Glutamatergic neuron (in vitro differentiated cells): ENCODE measurements at regions not wholly inside any gene's neighbourhood (a gene's known extent, or its start where the extent isn't known, plus 50 kb on each side); places are given as distances from the start of the nearest gene placed in this dataset.

ENCODE experiments used
- DNase-seq: peaks from one replicate; pipeline ENCODE4 v3.0.0; 2022
- H3K27ac Mint-ChIP-seq: one replicate; pipeline ENCODE4 v1.8.0; 2020; ENCODE audit warnings: mild to moderate bottlenecking, mixed read lengths, inconsistent platforms; ENCODE audit not compliant: unreplicated experiment
- H3K27me3 Mint-ChIP-seq: one replicate; pipeline ENCODE4 v1.8.0; 2020; ENCODE audit warnings: mild to moderate bottlenecking, moderate library complexity, mixed read lengths, inconsistent platforms; ENCODE audit not compliant: unreplicated experiment
- H3K36me3 Mint-ChIP-seq: one replicate; pipeline ENCODE4 v1.8.0; 2020; ENCODE audit warnings: mild to moderate bottlenecking, mixed read lengths, inconsistent platforms; ENCODE audit not compliant: unreplicated experiment
- H3K4me1 Mint-ChIP-seq: one replicate; pipeline ENCODE4 v1.8.0; 2020; ENCODE audit warnings: mild to moderate bottlenecking, low read depth, mixed read lengths, inconsistent platforms; ENCODE audit not compliant: unreplicated experiment
- H3K4me3 Mint-ChIP-seq: one replicate; pipeline ENCODE4 v1.8.0; 2020; ENCODE audit warnings: mild to moderate bottlenecking, mixed read lengths, inconsistent platforms; ENCODE audit not compliant: unreplicated experiment
- H3K9me3 Mint-ChIP-seq: one replicate; pipeline ENCODE4 v1.8.0; 2020; ENCODE audit warnings: mild to moderate bottlenecking, moderate library complexity, mixed read lengths, inconsistent platforms; ENCODE audit not compliant: unreplicated experiment
- TF ChIP-seq, protein P1 (sequence below): fragments of 200-600 bp; sonication (generic); IDR thresholded peaks from one replicate; pipeline ENCODE4 v1.5.0; 2021; ENCODE audit not compliant: partially characterized antibody, unreplicated experiment

DNA sequence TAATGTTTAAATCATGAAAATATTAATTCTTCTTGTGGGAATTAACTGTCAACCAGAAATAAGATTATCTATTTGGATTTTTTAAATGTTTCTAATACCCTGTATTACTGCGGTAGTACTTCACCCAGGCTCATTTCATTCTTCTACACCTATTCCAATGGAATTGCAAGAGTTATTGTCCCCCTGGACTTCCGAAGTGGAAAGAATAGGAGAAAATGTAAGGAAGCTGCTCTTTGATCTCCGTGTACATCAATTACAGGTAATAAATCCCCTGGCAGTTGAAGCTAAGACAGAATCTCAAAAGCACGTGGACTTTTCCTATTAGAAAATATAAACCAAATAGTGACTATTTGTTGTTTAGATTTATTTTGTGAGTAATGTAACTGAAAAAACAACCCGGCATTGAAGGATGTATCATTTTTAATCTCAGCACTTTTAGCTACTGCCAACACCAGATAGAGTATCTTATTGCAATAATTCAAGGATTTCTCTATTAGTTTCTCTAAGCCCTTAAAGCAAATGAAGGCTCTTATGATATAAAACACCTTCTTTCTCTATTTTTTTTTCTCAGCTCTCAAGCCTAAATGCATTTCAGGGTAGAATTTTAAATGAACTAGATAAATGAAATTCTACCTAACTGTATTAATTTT, 77.3 kb downstream of the MZT1 start:
- H3K27me3 Mint-ChIP-seq: no peaks in the 10 kb centered on the region
- H3K4me1 Mint-ChIP-seq: peaks cover 5% of the 10 kb centered on the region
- no peaks in the 10 kb centered on the region for H3K36me3 Mint-ChIP-seq
- no peak overlapping the region for H3K27ac Mint-ChIP-seq
- no peaks in the 10 kb centered on the region for H3K9me3 Mint-ChIP-seq
- TF ChIP-seq, protein P1, sequence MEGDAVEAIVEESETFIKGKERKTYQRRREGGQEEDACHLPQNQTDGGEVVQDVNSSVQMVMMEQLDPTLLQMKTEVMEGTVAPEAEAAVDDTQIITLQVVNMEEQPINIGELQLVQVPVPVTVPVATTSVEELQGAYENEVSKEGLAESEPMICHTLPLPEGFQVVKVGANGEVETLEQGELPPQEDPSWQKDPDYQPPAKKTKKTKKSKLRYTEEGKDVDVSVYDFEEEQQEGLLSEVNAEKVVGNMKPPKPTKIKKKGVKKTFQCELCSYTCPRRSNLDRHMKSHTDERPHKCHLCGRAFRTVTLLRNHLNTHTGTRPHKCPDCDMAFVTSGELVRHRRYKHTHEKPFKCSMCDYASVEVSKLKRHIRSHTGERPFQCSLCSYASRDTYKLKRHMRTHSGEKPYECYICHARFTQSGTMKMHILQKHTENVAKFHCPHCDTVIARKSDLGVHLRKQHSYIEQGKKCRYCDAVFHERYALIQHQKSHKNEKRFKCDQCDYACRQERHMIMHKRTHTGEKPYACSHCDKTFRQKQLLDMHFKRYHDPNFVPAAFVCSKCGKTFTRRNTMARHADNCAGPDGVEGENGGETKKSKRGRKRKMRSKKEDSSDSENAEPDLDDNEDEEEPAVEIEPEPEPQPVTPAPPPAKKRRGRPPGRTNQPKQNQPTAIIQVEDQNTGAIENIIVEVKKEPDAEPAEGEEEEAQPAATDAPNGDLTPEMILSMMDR: no peak
- H3K4me3 Mint-ChIP-seq: no peak overlapping the region
- no peak for DNase-seq

DNA sequence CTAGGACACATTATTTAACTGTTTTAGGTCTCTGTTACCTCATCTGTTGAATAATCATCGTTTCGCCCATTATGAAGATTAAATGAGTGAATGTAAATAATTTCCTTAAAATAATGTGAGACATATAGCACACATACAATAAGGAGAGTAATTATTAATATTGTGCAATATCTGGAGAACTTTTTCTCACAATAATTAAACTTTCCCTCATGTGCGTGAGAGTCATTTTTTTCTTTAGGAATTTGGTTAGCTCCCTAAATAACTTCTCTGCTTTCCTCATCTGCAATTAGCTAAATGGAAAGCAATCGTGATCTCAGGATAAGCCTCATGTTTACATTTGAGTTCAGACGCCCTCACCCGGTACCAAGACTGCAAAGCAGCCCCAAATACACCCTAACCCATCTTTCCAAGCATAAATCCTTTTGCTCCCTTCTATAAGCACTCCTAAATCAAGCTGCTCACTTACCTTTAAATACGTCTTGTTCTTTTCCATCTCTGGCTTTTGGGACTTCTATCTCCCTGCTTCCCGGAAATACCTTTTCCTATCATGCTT, 78.8 kb downstream of the MZT1 start:
- no peak for DNase-seq
- H3K9me3 Mint-ChIP-seq: no peaks in the 10 kb centered on the region
- H3K27ac Mint-ChIP-seq: no peak overlapping the region
- H3K4me3 Mint-ChIP-seq: no peak overlapping the region
- H3K27me3 Mint-ChIP-seq: no peaks in the 10 kb centered on the region
- TF ChIP-seq, protein P1: no peak
- no peaks in the 10 kb centered on the region for H3K36me3 Mint-ChIP-seq
- H3K4me1 Mint-ChIP-seq: peaks cover 3% of the 10 kb centered on the region

DNA sequence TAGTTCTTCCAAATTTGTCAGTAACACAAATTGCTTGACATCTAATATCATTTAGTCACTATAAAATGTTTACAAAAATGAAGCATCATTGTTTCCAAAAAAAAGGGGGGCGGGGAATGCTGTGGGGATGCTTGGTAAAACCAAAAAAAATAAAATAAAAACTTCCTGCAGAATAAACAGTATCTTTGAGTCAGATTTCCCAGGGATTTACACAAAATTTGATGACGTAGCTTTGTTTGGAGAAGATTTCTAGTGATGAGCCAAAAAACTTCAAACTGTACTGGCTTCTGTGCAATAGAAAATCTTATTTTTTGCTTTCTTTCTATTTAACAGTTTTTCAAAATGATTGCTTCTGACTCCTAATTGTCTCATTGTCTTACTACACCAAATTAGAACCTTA, 80.0 kb downstream of the MZT1 start:
- no peak for DNase-seq
- Mint-ChIP-seq H3K9me3 (no peaks in the 10 kb centered on the region), H3K36me3 (no peaks in the 10 kb centered on the region), H3K4me1 (peaks cover 3% of the 10 kb centered on the region), H3K27me3 (no peaks in the 10 kb centered on the region), H3K4me3 (no peak overlapping the region), H3K27ac (no peak overlapping the region)
- TF ChIP-seq, protein P1: no peak

DNA sequence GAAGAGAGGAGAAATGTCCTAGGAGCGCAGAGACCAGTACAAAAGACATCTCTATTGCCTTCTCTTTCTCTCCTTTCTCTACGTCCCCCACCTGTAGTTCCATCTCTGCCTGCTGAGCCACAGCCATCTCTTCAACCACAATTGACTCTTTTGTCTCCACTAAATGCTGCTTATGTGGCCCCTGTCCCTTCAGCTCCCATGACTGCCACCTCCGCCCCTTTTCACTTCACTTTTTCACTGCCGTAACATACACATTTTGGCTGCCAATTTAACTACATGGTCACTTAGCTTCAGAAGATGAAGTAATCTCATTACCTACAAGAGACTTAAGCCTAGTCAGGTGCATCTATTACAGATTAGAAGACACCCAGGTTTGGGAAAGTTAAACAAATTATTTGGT, 81.9 kb downstream of the MZT1 start:
- TF ChIP-seq, protein P1: no peak
- H3K4me3 Mint-ChIP-seq: no peak overlapping the region
- no peak overlapping the region for H3K27ac Mint-ChIP-seq
- no peaks in the 10 kb centered on the region for H3K27me3 Mint-ChIP-seq
- no peaks in the 10 kb centered on the region for H3K4me1 Mint-ChIP-seq
- no peak for DNase-seq
- H3K9me3 Mint-ChIP-seq: no peaks in the 10 kb centered on the region
- H3K36me3 Mint-ChIP-seq: no peaks in the 10 kb centered on the region

DNA sequence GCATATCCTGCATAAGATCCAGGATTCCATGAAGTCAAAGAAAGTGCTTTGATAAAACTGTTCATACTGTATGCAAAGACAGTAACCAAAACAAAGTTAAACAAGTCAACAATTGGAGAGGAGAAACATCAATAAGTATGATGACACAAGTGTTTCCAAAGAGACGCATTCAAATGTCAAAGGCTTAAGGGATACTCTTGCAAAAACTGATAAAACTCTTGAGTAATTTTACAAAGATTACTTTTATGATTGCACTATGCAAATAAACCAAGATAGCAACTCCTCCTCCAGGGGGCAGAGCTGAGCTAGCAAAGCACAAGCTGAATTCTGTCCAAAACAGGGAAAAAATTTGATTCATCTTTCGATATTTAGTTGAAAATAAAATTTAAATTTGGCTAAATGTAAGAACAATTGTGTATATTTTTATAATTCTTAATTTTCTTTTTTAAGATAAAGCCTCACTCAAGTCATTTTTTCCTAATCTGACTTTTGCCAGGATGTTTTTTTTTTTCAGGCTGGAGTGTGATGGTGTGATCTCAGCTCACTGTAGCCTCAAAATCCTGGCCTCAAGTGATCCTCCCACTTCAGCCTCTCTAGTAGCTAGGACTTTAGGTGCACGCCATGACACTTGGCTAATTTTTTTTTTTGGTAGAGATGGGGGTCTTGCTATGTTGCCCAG, 84.0 kb downstream of the MZT1 start:
- Mint-ChIP-seq H3K4me1 (no peaks in the 10 kb centered on the region), H3K27me3 (no peaks in the 10 kb centered on the region), H3K4me3 (no peak overlapping the region), H3K9me3 (no peaks in the 10 kb centered on the region), H3K36me3 (no peaks in the 10 kb centered on the region), H3K27ac (no peak overlapping the region)
- peak; percentile 64 for DNase-seq
- TF ChIP-seq, protein P1: peak; percentile 76
